ENCODE measurements at regions not wholly inside any gene's neighbourhood (a gene's known extent, or its start where the extent isn't known, plus 50 kb on each side); places are given as distances from the start of the nearest gene placed in this dataset.
"Not testable (repeated sequence)": the region's sequence is repeated elsewhere in the genome, so short reads cannot be mapped to it uniquely, and the experiment has no call there.

- intact Hi-C loops (cut with DNase I) = no loop called here
Measured at GRCh38 chrX:109782994-109783700, 50.1 kb upstream of the ACSL4 start.

GRCh38 chrX:109783701-109784079, 50.6 kb upstream of the ACSL4 start:
- DNase-seq = no peak
- intact Hi-C loops (cut with DNase I) = no loop called here

More at GRCh38 chrX:109782994-109783700, 50.1 kb upstream of the ACSL4 start:
- no peak for DNase-seq

GRCh38 chrX:109785053-109785452, 52.0 kb upstream of the ACSL4 start:
- DNase-seq = no peak
- intact Hi-C loops (cut with DNase I) = no loop called here

GRCh38 chrX:109790511-109790910, 57.5 kb upstream of the ACSL4 start:
- intact Hi-C loops (cut with DNase I) = not testable (repeated sequence)

GRCh38 chrX:109793191-109793590, 60.1 kb upstream of the ACSL4 start:
- intact Hi-C loops (cut with DNase I) = no loop called here
- no peak for DNase-seq

More at GRCh38 chrX:109790511-109790910, 57.5 kb upstream of the ACSL4 start:
- not testable (repeated sequence) for DNase-seq

- no peak for DNase-seq
- intact Hi-C loops (cut with DNase I) = no loop called here
Measured at GRCh38 chrX:109795682-109796081, 62.6 kb upstream of the ACSL4 start.

- intact Hi-C loops (cut with DNase I) = no loop called here
- DNase-seq = no peak
Measured at GRCh38 chrX:109797311-109797975, 64.4 kb upstream of the ACSL4 start.

- DNase-seq = no peak
- intact Hi-C loops (cut with DNase I) = no loop called here
Measured at GRCh38 chrX:109812236-109812635, 79.2 kb upstream of the ACSL4 start.

- intact Hi-C loops (cut with DNase I) = no loop called here
- no peak for DNase-seq
Measured at GRCh38 chrX:109813236-109813635, 80.2 kb upstream of the ACSL4 start.

- DNase-seq = no peak
- intact Hi-C loops (cut with DNase I) = no loop called here
Measured at GRCh38 chrX:109818976-109819375, 85.9 kb upstream of the ACSL4 start.

GRCh38 chrX:109822861-109823260, 89.8 kb upstream of the ACSL4 start:
- no peak for DNase-seq
- intact Hi-C loops (cut with DNase I) = no loop called here

GRCh38 chrX:109826954-109827708, 94.1 kb upstream of the ACSL4 start:
- no peak for DNase-seq
- intact Hi-C loops (cut with DNase I) = no loop called here

- intact Hi-C loops (cut with DNase I) = no loop called here
- DNase-seq = no peak
Measured at GRCh38 chrX:109827772-109828171, 94.7 kb upstream of the ACSL4 start.

- intact Hi-C loops (cut with DNase I) = no loop called here
- no peak for DNase-seq
Measured at GRCh38 chrX:109830157-109830703, 97.2 kb upstream of the ACSL4 start.

GRCh38 chrX:109830704-109831206, 97.7 kb upstream of the ACSL4 start:
- intact Hi-C loops (cut with DNase I) = no loop called here
- DNase-seq = no peak

GRCh38 chrX:109831326-109831985, 98.4 kb upstream of the ACSL4 start:
- intact Hi-C loops (cut with DNase I) = no loop called here
- DNase-seq = no peak

- DNase-seq = peak in 4 of 42 donors; percentile 1 to 41 (median 23)
- intact Hi-C loops (cut with DNase I) = no loop called here
Measured at GRCh38 chrX:109839694-109840567, 106.9 kb upstream of the ACSL4 start.

- intact Hi-C loops (cut with DNase I) = no loop called here
- peak in 30 of 42 donors; percentile 3 to 78 (median 40) for DNase-seq
Measured at GRCh38 chrX:109840585-109840984, 107.5 kb upstream of the ACSL4 start.

Data from head of caudate nucleus (tissue), 42 donors.